Astrocyte (in vitro differentiated cells and primary cell): ENCODE measurements at regions not wholly inside any gene's neighbourhood (a gene's known extent, or its start where the extent isn't known, plus 50 kb on each side); places are given as distances from the start of the nearest gene placed in this dataset.

Source experiments
- CTCF ChIP-seq: IDR thresholded peaks from 2 replicates; pipeline ENCODE4 v1.5.1; 2011; ENCODE audit warnings: low read depth, mild to moderate bottlenecking, inconsistent platforms, low read length, moderate library complexity; ENCODE audit not compliant: insufficient read depth
- EZH2 ChIP-seq: IDR thresholded peaks from 2 replicates; pipeline ENCODE4 v1.6.1; 2012; ENCODE audit warnings: mild to moderate bottlenecking, low read length, inconsistent platforms; ENCODE audit not compliant: insufficient read depth

DNA sequence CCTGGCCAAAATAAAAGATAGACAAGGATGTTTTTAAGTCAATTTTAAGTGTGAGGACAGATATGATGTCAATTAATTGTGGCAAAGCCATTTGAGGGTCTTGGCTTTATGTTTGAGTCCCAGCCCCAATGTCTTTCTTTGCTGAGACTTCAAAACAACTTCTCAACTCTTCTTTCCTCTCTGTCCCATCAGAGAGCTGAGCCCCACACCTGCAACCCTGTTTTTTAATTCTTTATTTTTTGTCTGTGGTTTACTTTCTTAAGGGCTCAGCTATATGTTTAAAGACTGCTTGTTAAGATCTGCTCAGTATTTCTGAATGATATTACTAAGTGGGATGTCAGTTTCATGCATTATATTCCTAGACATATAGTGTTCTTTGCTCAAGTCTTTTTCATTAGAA lies 164.3 kb downstream of the HS3ST1 start:
- TF ChIP-seq CTCF, result no peak
- TF ChIP-seq EZH2, result no peak
